HG02759 (cell line): ENCODE measurements at regions not wholly inside any gene's neighbourhood (a gene's known extent, or its start where the extent isn't known, plus 50 kb on each side); places are given as distances from the start of the nearest gene placed in this dataset.
A peak's percentile ranks its signal among the peaks of the same experiment; 100 is the strongest.

Source experiments
- ATAC-seq: cut with Tn5 transposase; IDR thresholded peaks from one replicate; pipeline ENCODE4 v1.9.1; 2021; ENCODE audit warnings: mild to moderate bottlenecking, moderate library complexity; ENCODE audit not compliant: unreplicated experiment

GRCh38 chr11:92885600-92885999, 83.9 kb upstream of the MTNR1B start:
- no peak for ATAC-seq

DNA sequence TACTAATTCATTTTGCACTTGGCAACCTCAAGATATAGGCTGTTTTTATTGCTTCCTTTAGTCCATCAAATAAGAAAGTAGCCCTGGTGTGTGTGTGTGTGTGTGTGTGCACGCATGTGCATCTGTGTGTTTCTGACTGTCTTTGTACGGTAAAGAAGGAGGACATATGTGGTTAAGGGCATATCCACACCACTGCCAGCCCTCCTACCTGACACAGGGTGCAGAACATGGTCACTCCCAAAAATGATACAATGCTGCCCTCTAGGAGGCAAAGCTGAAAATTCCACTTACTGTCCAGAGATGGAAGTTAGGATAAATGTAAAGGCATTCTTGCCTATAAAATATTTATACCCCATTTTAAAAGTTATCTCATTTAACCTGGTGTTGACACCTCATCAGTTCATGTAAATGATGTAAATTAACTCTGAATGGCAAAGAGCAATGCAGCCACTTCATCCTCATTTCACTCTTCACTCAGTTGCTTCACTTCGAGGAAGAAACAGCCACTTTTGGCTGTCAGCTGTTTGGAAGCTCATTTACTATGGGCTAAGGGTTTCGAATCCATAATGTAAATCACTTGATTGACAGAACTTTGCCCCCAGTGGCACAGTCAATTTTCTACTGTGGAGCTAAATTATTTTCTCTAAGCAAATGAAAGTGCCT, 83.1 kb upstream of the MTNR1B start:
- peak; percentile 72 for ATAC-seq

GRCh38 chr11:92888696-92889095, 80.8 kb upstream of the MTNR1B start:
- ATAC-seq, result no peak

GRCh38 chr11:92890846-92891245, 78.6 kb upstream of the MTNR1B start:
- ATAC-seq, result no peak

DNA sequence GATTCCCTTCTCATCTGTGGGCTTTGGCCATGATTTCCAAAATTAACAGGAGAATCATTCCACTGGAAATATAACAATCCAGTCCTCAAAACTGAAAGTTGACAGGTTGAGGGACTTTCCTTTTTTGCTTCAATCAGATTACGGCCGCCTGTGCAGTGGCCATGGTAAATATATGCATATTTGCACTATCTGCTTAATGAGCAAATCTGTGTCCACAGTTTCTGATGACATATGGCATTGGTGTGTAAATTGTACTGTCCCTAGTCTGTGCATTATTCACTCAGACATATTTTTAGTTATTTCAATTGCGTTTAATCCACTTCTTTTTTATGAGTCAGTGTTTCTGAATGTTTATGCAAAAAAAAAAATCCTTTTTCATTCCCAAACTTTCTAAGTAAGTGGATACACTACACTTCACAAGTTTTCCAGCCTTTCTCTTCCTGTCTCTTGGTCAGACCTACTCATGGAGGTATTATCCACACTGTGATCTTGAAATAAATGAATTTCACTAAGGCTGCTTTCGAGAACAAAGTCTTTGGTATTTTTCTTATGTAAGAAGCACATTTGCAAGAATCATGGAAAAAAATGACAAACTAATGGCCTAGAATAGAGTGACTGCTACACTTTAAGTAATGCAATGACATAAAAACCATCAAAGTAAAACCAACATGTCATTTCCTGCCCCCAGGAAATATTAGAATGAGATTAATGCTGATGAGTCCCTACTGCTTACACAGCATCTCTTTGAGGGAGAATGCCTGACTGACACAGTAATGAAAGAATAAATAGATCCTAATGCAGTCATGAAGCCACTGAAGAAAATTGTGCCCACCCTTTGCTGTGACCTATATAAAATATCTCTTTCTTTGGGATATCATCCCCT, 76.4 kb upstream of the MTNR1B start:
- no peak for ATAC-seq

- no peak for ATAC-seq
Observed at GRCh38 chr11:92894197-92894596, 75.3 kb upstream of the MTNR1B start.

GRCh38 chr11:92897487-92897886, 72.0 kb upstream of the MTNR1B start:
- ATAC-seq, result no peak

DNA sequence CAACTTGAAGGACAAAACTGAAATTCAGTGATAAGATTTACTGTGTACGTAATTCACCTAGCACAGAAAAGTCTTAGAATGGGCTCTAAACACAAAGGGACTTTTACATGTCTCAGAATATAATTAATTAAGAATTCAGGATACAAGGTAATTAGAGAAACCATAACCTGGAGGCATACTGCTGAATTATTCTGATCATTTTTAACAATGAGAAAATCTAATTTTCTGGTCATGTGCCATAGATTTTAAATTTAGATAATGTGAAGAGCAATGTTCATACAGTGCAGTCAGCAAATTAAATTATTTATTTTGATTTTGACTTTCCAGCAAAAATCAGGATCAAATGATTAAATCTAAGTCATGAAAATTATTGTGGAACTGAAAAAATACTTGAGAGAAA, 67.0 kb upstream of the MTNR1B start:
- ATAC-seq, result no peak

DNA sequence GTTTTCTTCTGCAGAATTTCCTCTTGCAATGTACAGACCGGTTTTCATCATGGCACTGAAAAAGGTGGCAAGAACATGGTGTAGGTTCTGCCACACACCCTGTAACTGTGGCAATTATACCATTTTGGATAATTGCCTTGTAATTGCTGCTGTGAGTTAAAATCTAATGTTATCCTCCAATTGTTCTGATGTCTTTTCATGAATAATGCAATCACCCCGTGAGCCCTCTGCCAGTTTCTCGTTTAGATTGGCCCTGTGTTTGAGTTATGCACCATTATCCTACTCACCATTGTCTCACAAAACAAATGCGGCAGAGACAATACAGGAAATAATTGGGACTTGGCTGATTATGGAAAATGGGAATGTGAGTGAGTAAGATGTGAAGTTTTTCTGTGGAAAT, 61.8 kb upstream of the MTNR1B start:
- no peak for ATAC-seq

DNA sequence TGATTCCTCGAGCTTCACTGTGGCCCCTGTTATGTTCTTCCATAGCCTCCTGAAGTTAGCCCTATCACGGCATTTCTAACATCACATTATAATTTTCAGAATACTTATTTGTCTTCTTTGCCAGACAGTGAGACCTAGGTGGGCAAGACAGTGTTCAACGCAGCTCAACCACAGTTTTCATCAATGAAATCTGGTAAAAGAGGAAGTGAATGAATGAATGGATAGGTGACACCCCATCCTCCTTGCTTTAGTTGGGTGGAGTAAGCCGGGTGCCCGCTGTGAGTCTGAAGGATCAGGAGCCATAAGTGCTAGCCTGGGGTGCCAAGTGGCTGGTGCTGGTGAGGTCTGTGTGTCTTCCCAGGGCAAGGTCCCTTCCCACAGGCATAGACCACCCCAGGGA, 60.2 kb upstream of the MTNR1B start:
- no peak for ATAC-seq

- no peak for ATAC-seq
Observed at GRCh38 chr11:92911478-92911877, 58.0 kb upstream of the MTNR1B start.

DNA sequence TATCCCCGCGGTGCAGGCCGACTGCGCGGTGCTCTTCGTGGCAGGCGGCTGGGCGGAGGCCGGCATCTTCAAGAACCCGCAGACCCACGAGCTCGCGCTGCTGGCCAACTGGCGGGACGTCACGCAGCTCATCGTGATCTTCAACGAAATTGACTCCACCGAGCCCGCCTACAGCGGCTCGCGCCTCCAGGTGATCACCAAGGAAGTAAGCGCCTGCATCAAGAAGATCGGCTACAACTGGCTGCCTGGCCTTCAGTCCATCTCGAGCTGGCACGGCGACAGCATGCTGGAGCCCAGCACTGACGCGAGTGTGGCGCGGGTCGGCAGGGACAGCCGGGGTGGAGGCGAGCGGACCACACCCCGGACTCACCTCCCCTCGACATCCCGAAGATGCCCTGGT, 53.9 kb upstream of the MTNR1B start:
- no peak for ATAC-seq

- ATAC-seq, result no peak
Observed at GRCh38 chr11:92916299-92916698, 53.2 kb upstream of the MTNR1B start.

- no peak for ATAC-seq
Observed at GRCh38 chr11:92917927-92918326, 51.5 kb upstream of the MTNR1B start.

DNA sequence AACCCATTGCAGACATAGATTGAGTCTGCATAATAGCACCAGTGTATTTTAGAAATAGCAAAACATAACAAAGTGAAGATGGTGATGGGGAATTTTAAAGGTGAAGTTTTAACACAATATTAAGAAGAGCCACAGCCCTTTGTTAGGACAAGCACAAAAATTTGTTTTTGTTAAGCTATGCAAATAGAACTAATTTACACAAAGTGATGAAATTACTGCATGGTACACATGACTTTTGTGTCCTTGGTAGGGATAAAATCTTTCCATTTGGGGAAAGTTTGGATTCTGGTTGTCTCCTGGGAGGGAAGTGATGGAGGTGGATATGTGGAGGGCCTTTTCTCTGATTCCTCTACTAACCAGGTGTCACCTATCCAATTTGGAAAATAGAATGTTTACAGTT, 50.4 kb upstream of the MTNR1B start:
- no peak for ATAC-seq
